B cell (primary cell): ENCODE measurements at regions not wholly inside any gene's neighbourhood (a gene's known extent, or its start where the extent isn't known, plus 50 kb on each side); places are given as distances from the start of the nearest gene placed in this dataset.

Experiments used
- ATAC-seq: fragments of 200-7000 bp; cut with Tn5 transposase; one replicate; pipeline ENCODE4 v1.10.0; 2021; ENCODE audit warnings: low read depth, mild to moderate bottlenecking, moderate number of reproducible peaks, moderate library complexity
- CTCF ChIA-PET: fragments of 350-600 bp; sonication (Branson Sonifier 250); formaldehyde crosslinking; loops from one replicate; lab custom pipeline; 2021; ENCODE audit warnings: antibody characterized with exemption, inconsistent platforms; lab: Charles Lee
- POLR2A ChIA-PET: fragments of 350-600 bp; sonication (Branson Sonifier 250); formaldehyde crosslinking; loops from one replicate; lab custom pipeline; 2021; ENCODE audit warnings: antibody characterized with exemption; lab: Charles Lee
- DNase-seq: peaks from one replicate; pipeline ENCODE4 v3.0.0; 2013
- H2AFZ ChIP-seq: 2 replicates; pipeline ENCODE4 v1.6.1; 2012; ENCODE audit warnings: mild to moderate bottlenecking, low read depth, low read length; ENCODE audit not compliant: insufficient read depth, poor library complexity, severe bottlenecking
- H3K27ac ChIP-seq, 2 donors: 1 replicate in 1 of 2; 2 replicates in 1 of 2; pipeline ENCODE4 v1.5.1; 2012 to 2013; ENCODE audit warnings: low read length in 2 of 2, mild to moderate bottlenecking in 2 of 2, moderate library complexity in 1 of 2
- H3K27me3 ChIP-seq, 4 experiments: fragments of 200-600 bp in 1 of 4; sonication (generic) in 1 of 4; replicated peaks in 1 of 4; 1 replicate in 2 of 4; 2 replicates in 2 of 4; pipeline versions ENCODE4 v1.6.1 to v1.7.0; 2013 to 2016; ENCODE audit warnings: low read length in 3 of 4, mild to moderate bottlenecking in 2 of 4, mixed read lengths in 1 of 4, moderate library complexity in 1 of 4; ENCODE audit not compliant: insufficient read depth in 4 of 4, control insufficient read depth in 3 of 4; ENCODE audit errors: control extremely low read depth in 1 of 4
- H3K36me3 ChIP-seq, 2 experiments: replicated peaks in 1 of 2; 1 replicate in 1 of 2; 2 replicates in 1 of 2; pipeline versions ENCODE4 v1.6.1 to v1.7.1; 2013; ENCODE audit warnings: low read length in 1 of 2; ENCODE audit not compliant: insufficient read depth in 2 of 2, control insufficient read depth in 1 of 2; ENCODE audit errors: control extremely low read depth in 1 of 2, extremely low read depth in 1 of 2
- H3K4me1 ChIP-seq, 2 donors: fragments of 200-600 bp in 1 of 2; sonication (generic) in 1 of 2; 1 replicate in 1 of 2; 2 replicates in 1 of 2; pipeline versions ENCODE4 v1.5.1 to v1.6.1; 2013 to 2017; ENCODE audit warnings: low read length in 2 of 2; ENCODE audit not compliant: control insufficient read depth in 2 of 2, insufficient read depth in 2 of 2
- H3K4me2 ChIP-seq: replicated peaks from 2 replicates; pipeline ENCODE3; 2012; ENCODE audit warnings: mild to moderate bottlenecking, low read depth, low read length; ENCODE audit not compliant: poor library complexity, severe bottlenecking
- H3K4me3 ChIP-seq, 5 experiments: fragments of 200-600 bp in 1 of 5; sonication (generic) in 1 of 5; 1 replicate in 3 of 5; 2 replicates in 2 of 5; pipeline versions ENCODE4 v1.5.1 to v1.7.0; 2011 to 2016; ENCODE audit warnings: low read length in 4 of 5, mild to moderate bottlenecking in 4 of 5, low read depth in 2 of 5, control low read depth in 1 of 5, moderate library complexity in 1 of 5; ENCODE audit not compliant: insufficient read depth in 1 of 5; ENCODE audit errors: control extremely low read depth in 1 of 5, extremely low read depth in 1 of 5
- H3K79me2 ChIP-seq: fragments of 200-600 bp; sonication (generic); one replicate; pipeline ENCODE4 v1.6.0; 2016; ENCODE audit warnings: low read length; ENCODE audit not compliant: control insufficient read depth, insufficient read depth
- H3K9ac ChIP-seq: fragments of 200-600 bp; sonication (generic); 2 replicates; pipeline ENCODE4 v1.6.1; 2017; ENCODE audit warnings: mild to moderate bottlenecking, low read length, moderate library complexity
- H3K9me3 ChIP-seq, 3 donors: one replicate each; pipeline versions ENCODE4 v1.6.1 to v1.7.1; 2013; ENCODE audit warnings: low read length in 2 of 3; ENCODE audit not compliant: control insufficient read depth in 2 of 3, insufficient read depth in 1 of 3; ENCODE audit errors: control extremely low read depth in 1 of 3
- H4K20me1 ChIP-seq: 2 replicates; pipeline ENCODE4 v1.6.0; 2012; ENCODE audit warnings: mild to moderate bottlenecking, low read length; ENCODE audit not compliant: insufficient read depth, control insufficient read depth, poor library complexity, severe bottlenecking
- H3K27ac Mint-ChIP-seq: one replicate; pipeline ENCODE4 v1.8.0; 2021; ENCODE audit warnings: mixed read lengths
- H3K27me3 Mint-ChIP-seq: one replicate; pipeline ENCODE4 v1.8.0; 2021; ENCODE audit warnings: mixed read lengths
- H3K4me1 Mint-ChIP-seq: one replicate; pipeline ENCODE4 v1.8.0; 2021; ENCODE audit warnings: mixed read lengths
- H3K4me3 Mint-ChIP-seq: one replicate; pipeline ENCODE4 v1.8.0; 2021; ENCODE audit warnings: mixed read lengths
- H3K9me3 Mint-ChIP-seq: one replicate; pipeline ENCODE4 v1.8.0; 2022; ENCODE audit warnings: mixed read lengths; ENCODE audit not compliant: insufficient read depth
- EZH2 ChIP-seq: IDR thresholded peaks from 2 replicates; pipeline ENCODE4 v1.6.1; 2012; ENCODE audit warnings: borderline replicate concordance, low read depth, mild to moderate bottlenecking, moderate library complexity, low read length; ENCODE audit not compliant: insufficient read depth, poor library complexity, severe bottlenecking
- WGBS: methylation state at CpG from one replicate; pipeline ENCODE4 v1.1.5; 2013; ENCODE audit warnings: missing lambda C conversion rate; ENCODE audit not compliant: insufficient coverage; 5-methylcytosine and 5-hydroxymethylcytosine counted together
- intact Hi-C: fragments of 100-400 bp; cut with micrococcal nuclease; formaldehyde crosslinking; loops from one replicate; pipeline ENCODE4 v1.10.0; 2022
- TF ChIP-seq, protein P1 (sequence below): fragments of 200-600 bp; IDR thresholded peaks from one replicate; pipeline ENCODE4 v1.8.0; 2022; ENCODE audit warnings: antibody characterized with exemption, mild to moderate bottlenecking

- Histone ChIP-seq H4K20me1 (no peaks in the 10 kb centered on the region), H3K27me3 (no peaks in the 10 kb centered on the region), H3K4me1 (no peaks in the 10 kb centered on the region), H3K79me2 (no peaks in the 10 kb centered on the region), H3K9me3 (no peaks in the 10 kb centered on the region), H3K4me3 (no peak overlapping the region), H3K9ac (no peak overlapping the region), H2AFZ (no peak overlapping the region), H3K27ac (no peak overlapping the region), H3K36me3 (no peaks in the 10 kb centered on the region), H3K4me2 (no peak overlapping the region)
- Mint-ChIP-seq H3K27me3 (no peaks in the 10 kb centered on the region), H3K9me3 (peaks cover 8% of the 10 kb centered on the region), H3K4me1 (no peaks in the 10 kb centered on the region), H3K4me3 (no peak overlapping the region), H3K27ac (no peak overlapping the region)
- ATAC-seq = no peak
- ChIA-PET POLR2A (no interaction called here), CTCF (no interaction called here)
- intact Hi-C loops = no loop called here
- TF ChIP-seq, protein P1, sequence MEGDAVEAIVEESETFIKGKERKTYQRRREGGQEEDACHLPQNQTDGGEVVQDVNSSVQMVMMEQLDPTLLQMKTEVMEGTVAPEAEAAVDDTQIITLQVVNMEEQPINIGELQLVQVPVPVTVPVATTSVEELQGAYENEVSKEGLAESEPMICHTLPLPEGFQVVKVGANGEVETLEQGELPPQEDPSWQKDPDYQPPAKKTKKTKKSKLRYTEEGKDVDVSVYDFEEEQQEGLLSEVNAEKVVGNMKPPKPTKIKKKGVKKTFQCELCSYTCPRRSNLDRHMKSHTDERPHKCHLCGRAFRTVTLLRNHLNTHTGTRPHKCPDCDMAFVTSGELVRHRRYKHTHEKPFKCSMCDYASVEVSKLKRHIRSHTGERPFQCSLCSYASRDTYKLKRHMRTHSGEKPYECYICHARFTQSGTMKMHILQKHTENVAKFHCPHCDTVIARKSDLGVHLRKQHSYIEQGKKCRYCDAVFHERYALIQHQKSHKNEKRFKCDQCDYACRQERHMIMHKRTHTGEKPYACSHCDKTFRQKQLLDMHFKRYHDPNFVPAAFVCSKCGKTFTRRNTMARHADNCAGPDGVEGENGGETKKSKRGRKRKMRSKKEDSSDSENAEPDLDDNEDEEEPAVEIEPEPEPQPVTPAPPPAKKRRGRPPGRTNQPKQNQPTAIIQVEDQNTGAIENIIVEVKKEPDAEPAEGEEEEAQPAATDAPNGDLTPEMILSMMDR = no peak
- no peak for TF ChIP-seq EZH2
- WGBS = no CpG with 5 or more reads among the region's 1 CpG
- no peak for DNase-seq
Observed at GRCh38 chr2:150718280-150718679, 230.8 kb upstream of the RND3 start.

- no CpG with 5 or more reads among the region's 1 CpG for WGBS
- Mint-ChIP-seq H3K4me1 (no peaks in the 10 kb centered on the region), H3K27me3 (no peaks in the 10 kb centered on the region), H3K9me3 (peaks cover 8% of the 10 kb centered on the region), H3K4me3 (no peak overlapping the region), H3K27ac (no peak overlapping the region)
- Histone ChIP-seq H3K9me3 (no peaks in the 10 kb centered on the region), H2AFZ (no peak overlapping the region), H3K27me3 (no peaks in the 10 kb centered on the region), H3K79me2 (no peaks in the 10 kb centered on the region), H3K4me3 (no peak overlapping the region), H4K20me1 (no peaks in the 10 kb centered on the region), H3K4me2 (no peak overlapping the region), H3K27ac (no peak overlapping the region), H3K4me1 (no peaks in the 10 kb centered on the region), H3K36me3 (no peaks in the 10 kb centered on the region), H3K9ac (no peak overlapping the region)
- intact Hi-C loops = no loop called here
- ATAC-seq (no peak), DNase-seq (no peak)
- TF ChIP-seq, protein P1 = no peak
- ChIA-PET CTCF (no interaction called here), POLR2A (no interaction called here)
Observed at GRCh38 chr2:150716186-150716585, 228.7 kb upstream of the RND3 start.
